NOMO-1 treated with dmso at 0.1 percent for 144 hours (cell line): ENCODE measurements at regions not wholly inside any gene's neighbourhood (a gene's known extent, or its start where the extent isn't known, plus 50 kb on each side); places are given as distances from the start of the nearest gene placed in this dataset.

Experiments
- DNase-seq: peaks from one replicate; lab custom pipeline; 2025; ENCODE audit not compliant: unreplicated experiment; lab: John Stamatoyannopoulos, UW

- DNase-seq, result no peak
These were observed 154.1 kb upstream of the CDH5 start for GRCh38 chr16:66212428-66212827.

- DNase-seq, result no peak
These were observed 154.8 kb upstream of the CDH5 start for GRCh38 chr16:66211651-66212050.

GRCh38 chr16:66207883-66208265 lies 158.6 kb upstream of the CDH5 start:
- no peak for DNase-seq

GRCh38 chr16:66207139-66207882 lies 159.2 kb upstream of the CDH5 start:
- peak; percentile 73 for DNase-seq

GRCh38 chr16:66206363-66206762 lies 160.1 kb upstream of the CDH5 start:
- no peak for DNase-seq

- DNase-seq, result peak; percentile 36
These were observed 160.9 kb upstream of the CDH5 start for GRCh38 chr16:66205287-66206231.

GRCh38 chr16:66204756-66205155 lies 161.7 kb upstream of the CDH5 start:
- DNase-seq, result no peak

GRCh38 chr16:66203476-66203875 lies 163.0 kb upstream of the CDH5 start:
- DNase-seq, result no peak

- DNase-seq, result no peak
These were observed 167.3 kb upstream of the CDH5 start for GRCh38 chr16:66199189-66199588.

- no peak for DNase-seq
These were observed 167.8 kb upstream of the CDH5 start for GRCh38 chr16:66198641-66199040.

- DNase-seq, result no peak
These were observed 168.7 kb upstream of the CDH5 start for GRCh38 chr16:66197668-66198278.

- no peak for DNase-seq
These were observed 169.7 kb upstream of the CDH5 start for GRCh38 chr16:66196770-66197169.

- no peak for DNase-seq
These were observed 171.6 kb upstream of the CDH5 start for GRCh38 chr16:66194866-66195265.

- DNase-seq, result no peak
These were observed 172.8 kb upstream of the CDH5 start for GRCh38 chr16:66193543-66194229.

- DNase-seq, result no peak
These were observed 176.1 kb upstream of the CDH5 start for GRCh38 chr16:66190411-66190810.

- DNase-seq, result no peak
These were observed 176.5 kb upstream of the CDH5 start for GRCh38 chr16:66189951-66190350.

GRCh38 chr16:66188917-66189725 lies 177.4 kb upstream of the CDH5 start:
- no peak for DNase-seq

GRCh38 chr16:66186251-66186785 lies 180.2 kb upstream of the CDH5 start:
- DNase-seq, result no peak

GRCh38 chr16:66182592-66182991 lies 183.9 kb upstream of the CDH5 start:
- no peak for DNase-seq

- no peak for DNase-seq
These were observed 189.8 kb upstream of the CDH5 start for GRCh38 chr16:66176731-66177130.
